NCI-H82 treated with DMSO at 0.1 percent for 48 hours (cell line): ENCODE measurements at regions not wholly inside any gene's neighbourhood (a gene's known extent, or its start where the extent isn't known, plus 50 kb on each side); places are given as distances from the start of the nearest gene placed in this dataset.
"Not testable (repeated sequence)": the region's sequence is repeated elsewhere in the genome, so short reads cannot be mapped to it uniquely, and the experiment has no call there.

Source experiments
- DNase-seq: peaks from one replicate; lab custom pipeline; 2025; ENCODE audit not compliant: unreplicated experiment; lab: John Stamatoyannopoulos, UW

DNA sequence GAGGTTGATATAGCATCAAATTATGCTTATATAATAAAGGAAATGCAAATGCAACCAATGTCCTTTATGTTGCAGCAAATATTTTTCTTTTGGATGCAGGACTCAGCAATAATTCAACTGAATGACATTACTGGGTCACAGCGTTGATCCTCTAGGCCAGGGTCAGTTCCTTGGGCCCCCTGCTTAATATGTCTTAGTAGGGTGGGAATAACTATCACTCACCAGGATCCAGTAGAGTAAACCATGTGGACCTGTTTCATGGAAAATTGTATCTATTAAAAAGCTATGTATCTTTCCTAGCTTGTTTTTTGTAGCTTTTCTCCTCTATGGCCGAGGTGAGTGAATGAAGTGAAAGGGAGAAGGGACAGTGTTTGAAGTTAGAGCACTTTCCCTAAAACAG lies 161.5 kb upstream of the SSTR1 start:
- no peak for DNase-seq

DNA sequence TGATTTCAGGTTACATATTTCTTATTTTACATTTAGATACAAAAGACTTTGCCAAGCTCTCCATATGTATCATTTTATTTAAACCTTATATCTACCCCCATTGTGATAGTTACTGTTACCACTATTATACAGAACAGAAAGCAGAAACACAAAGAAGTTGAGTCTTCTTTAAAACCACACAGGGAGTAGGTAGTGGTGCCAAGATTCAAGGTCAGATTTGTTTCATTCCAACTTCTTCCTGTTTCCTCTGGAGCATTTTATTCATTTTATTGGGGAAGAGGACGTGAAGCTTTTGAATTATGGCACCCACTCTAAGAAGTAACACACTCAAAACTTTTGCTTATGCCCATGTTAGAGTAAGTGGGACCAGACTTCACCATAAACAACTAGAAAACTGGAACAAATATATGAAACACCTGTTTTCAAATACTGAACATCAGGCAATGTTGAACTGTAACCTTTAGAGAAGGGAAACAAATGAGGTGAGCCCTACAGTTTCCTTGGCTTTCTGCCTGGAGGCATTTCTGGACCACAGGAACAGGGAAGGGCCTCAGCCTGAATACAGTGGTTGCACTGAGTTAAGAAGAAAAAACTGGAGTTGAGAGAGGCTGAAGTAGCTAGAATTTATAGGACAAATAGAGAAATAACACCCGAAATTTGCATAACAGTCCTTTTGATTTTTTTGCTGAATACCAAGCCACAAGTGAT lies 160.4 kb upstream of the SSTR1 start:
- DNase-seq, result no peak

DNA sequence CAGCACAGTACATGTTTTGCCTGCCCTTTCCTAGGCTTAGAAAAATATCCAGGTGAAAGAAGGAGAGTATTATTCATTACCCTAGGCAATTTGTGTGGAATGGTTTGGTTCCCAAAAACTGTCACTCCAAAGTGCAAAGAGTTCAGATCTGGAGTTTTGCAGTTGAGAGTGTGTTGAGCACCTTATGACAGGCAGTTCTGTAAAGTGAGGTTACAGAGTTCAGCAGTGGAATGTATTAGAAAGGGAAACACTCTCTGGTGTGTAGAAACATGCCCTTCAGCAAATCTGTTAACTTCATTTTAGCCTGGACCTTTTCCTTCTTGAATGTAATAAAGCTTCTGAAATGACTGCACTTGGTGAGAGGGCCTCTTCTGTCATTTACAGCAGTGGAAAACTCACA lies 154.0 kb upstream of the SSTR1 start:
- DNase-seq, result no peak

DNA sequence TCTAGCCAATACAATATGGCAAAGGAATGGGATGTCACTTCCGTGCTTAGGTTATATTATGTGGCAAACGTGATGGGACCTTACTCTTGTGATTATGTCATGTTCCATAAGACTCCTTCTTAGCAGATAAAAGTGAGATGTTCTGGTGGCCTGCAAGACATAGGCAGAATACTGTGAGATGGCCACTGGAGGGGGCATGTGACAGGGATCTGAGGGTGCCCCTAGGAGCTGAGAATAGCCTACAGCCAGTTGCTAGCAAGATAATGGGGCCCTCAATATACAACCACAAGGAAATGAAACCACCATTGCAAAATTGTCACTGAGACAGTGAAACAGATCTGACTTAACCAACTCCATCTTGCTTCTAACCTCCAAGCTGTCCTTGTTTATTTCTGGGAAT lies 151.4 kb upstream of the SSTR1 start:
- no peak for DNase-seq

DNA sequence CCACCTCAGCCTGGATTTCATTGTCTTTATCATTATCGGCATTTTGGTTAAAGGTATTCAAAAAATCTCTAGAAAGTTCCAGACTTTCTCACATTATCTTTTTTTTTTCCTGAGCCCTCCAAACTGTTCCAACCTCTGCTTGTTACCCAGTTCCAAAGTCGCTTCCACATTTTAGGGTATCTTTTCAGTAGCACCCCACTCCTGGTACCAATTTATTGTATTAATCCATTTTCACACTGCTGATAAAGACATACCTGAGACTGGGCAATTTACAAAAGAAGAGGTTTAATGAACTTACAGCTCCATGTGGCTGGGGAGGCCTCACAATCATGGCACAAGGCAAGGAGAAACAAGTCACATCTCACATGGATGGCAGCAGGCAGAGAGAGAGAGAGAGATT lies 145.5 kb upstream of the SSTR1 start:
- not testable (repeated sequence) for DNase-seq

DNA sequence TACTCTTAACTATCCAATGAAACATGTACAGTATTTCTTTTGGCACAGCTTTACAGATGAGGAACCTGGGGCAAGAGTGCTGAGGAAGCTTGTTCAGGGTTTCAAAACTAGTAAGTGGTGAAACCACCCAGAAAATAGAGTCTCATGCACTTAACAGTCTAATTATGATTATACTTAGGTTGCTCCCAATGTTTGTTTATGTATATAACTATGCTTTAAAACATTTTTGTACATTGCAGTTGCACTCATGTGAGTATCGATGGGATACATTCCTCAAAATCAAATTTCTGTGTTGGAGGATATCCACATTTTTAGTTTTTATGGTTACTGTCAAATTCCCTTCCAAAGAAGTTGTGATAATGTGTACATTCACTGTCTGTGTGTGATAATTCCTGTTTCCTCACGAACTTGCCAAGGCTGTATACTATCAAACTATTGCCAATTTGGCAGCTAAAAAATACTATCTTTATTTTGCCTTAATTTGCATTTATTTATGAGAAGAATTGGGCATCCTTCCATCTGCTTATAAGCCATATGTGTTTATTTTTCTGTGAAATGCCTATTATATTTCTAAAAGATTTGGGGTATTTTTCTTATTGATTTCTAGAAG lies 143.9 kb upstream of the SSTR1 start:
- DNase-seq, result no peak

DNA sequence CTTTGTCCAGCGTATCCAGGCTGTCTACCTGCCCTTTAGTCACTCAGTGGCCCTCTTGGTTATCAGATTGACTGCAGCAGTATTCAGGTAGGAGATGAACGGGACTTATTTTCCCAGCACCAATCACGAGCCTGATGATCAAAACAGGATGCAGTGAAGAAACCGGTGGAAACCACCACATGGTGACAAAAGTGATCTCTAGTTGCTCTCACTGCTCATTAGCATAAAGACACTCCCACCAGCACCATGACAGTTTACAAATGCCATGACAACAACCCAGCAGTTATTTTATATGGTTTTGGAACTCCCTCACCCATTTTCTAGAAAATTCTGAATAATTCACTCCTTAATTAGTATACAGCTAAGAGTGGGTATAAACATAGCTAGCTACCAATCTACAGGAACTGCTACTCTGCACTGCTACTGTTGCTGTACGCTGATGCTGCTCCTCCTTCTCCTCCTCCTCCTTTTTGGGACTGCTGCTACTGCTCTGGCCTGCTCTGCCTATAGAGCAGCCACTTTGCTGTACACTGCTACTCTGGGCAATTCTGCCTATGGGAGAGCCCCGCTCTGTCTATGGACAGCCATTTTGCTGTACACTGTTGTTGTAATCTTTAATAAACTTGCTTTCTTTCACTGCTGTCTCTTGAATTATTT lies 142.5 kb upstream of the SSTR1 start:
- no peak for DNase-seq

DNA sequence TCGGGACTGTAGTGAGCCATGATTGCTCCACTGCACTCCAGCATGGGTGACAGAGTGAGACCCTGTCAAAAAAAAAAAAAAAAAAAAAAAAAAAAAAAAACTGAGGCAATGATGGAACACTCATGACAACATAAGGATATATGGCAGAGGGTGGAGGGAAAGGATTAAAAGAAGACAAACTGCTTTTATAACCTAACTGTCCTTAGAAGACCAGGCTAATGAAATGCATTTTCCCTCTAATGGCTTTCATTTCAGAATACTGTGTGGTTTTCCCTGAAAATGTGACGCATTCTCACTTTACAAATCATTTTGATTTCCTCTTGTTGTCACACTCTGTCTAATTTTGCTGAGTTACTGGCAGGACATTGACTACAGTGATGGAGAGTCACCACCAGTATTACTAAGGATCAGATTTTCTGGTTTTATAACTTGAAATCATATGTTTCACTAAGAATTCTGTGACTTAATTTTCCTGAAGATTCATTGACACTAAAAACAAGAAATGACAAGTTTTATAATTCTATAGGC lies 137.6 kb upstream of the SSTR1 start:
- DNase-seq, result no peak

DNA sequence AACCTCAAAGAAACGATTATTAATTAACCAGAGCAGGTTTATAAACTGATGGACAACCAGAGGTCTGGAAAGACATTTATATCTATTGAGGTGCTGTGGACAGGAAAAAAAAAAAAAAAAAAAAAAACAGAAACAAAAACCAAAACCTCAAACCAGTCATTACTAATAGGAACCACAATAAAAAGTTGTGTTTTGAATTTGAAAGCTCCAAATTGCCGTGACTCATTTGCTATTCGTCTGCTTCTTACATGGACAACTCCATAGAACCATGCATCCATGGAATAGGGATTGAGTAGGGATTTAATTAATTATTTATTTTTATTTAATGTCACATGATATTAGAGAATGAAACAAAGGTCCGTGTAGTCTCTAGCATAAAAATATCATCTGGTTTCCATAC lies 134.1 kb upstream of the SSTR1 start:
- DNase-seq, result no peak

DNA sequence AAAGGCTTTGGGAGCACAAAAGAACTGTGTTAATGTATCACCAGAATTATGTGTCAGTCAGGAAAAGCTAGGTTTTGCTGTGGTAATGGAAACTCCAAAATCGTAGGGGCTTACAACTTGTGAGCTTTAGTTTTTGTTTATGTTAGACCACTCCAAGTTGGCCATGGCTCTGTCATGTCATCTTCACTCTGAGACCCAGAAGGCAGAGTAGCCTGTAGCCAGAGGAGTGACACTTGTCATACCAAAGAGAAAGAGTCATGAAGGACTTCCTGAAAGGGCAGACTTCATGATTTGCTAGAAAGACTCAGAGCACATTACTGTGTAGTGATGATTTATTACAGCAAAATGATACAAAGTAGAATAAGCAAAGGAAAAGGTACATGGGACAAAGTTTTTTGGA lies 133.6 kb upstream of the SSTR1 start:
- no peak for DNase-seq

DNA sequence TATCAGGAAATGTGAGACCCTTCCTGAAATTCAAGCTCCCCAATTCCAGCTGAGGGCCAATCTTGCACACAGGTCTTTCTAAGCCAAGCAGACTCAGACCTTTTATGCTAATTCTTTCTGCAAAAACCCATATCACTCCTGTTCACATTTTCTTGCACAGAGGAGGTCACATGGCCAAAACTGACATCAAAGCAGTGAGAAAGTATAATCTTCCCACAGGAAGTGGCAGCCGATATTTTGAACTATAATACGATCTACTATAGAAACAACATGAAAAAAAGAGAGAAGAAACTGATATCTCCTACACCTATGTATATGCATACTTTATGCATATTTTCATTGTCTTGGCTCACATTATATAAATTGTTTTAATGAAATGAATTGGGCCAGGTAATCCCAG lies 132.9 kb upstream of the SSTR1 start:
- DNase-seq, result no peak

DNA sequence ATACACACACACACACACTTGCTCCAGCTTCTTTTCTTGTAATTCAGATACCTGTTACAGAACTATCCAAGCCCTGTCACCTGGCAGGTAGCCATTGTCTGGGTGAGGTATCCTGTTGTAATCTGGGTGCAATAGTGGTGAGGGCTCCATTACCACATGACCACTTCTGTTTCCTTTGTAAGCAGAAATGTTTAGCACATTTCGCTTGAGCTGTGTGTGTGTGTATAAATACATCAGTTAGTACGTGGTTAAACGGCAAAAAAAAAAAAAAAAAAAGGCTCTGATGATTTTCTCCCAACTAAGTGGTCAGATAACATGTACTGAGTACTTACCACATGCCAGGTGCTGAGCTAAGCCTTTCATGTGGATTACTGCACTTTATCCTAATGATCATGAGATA lies 129.3 kb upstream of the SSTR1 start:
- no peak for DNase-seq

DNA sequence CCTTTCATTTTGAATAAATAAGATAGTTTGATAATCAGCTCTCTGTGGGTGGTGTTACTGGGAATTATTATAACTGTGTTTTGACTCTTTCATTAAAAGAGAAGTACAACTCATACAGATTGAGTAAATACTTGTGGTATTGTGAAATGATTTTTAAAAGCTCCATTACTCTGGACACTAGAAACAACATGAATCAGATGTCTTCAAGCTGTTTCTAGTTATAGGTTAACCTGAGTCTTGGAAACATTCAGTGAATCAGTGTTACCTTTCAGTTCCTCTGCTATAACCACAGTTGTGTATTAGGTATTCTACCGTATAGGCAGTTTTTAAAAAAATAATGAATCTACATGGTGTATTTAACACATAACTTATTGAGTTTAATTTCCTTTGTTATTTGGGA lies 128.4 kb upstream of the SSTR1 start:
- no peak for DNase-seq

DNA sequence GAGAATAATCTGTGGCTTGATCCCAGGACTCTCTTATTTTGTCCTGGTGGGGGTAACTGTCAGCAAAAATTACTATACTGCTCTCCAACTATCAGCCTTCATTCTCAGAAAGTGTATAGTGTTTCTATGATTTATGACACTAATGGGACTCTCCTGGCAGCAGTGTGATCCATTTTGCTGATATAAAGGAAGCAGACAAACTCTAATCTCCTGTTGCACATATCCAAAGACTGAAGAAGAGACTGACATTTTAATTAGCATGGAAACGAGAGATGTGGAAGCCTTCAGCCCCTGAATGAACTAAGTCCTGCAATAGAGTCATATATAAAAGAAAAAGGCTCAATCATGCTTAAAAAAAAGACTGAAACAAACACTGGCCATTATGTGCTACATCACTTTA lies 127.8 kb upstream of the SSTR1 start:
- no peak for DNase-seq

DNA sequence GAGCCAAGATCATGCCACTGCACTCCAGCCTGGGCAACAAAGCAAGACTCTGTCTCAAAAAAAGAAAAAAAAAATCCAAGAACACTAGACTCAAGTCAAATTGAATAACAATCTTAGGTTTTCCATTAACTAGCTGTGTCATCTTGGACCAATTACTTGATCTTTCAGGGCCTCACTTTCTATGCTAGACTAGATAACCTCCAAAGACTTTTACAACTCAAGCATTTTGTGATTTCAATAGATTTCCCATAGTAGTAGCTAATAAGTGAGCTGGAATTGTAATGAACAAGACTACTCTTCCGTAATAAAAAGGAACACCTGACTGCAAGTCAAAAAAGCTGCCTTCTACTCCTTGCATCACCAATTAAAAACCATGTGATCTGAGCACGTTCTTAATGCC lies 127.0 kb upstream of the SSTR1 start:
- DNase-seq, result no peak

DNA sequence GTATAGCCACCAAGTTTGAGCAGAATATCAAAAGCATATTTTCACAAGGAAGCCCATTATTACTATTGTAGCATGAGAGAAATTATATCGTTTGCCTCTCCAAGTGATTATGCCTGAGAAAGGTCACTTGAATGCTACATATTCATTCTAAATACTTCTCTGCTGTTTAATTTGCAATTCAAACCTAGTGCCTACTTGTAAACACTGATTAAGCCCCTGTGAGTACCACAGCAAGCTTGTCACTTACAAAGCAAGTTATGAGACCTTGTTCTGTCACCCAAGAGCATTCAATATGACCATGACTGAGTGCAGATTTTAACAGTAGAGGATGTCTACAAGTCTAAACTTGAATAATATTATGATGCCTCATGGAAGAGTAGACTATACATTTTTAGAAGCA lies 124.7 kb upstream of the SSTR1 start:
- no peak for DNase-seq

DNA sequence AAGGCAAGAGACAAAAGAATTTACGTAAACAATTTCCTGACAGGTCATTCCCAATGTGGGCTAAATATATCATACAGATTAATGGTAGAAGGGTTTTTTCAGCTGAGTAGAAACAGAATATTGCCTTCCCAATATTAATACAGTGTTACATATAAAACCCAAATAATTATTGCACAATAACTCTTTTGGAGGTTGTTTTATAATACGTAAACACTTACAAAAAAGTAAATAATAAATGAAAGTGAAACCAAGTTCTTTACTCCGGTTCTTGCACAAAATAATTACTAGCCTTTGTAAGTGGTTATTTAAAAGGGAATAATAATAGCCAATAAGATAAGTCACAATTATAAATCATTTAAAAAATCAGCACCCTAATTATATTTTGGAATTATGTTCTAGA lies 118.6 kb upstream of the SSTR1 start:
- no peak for DNase-seq

DNA sequence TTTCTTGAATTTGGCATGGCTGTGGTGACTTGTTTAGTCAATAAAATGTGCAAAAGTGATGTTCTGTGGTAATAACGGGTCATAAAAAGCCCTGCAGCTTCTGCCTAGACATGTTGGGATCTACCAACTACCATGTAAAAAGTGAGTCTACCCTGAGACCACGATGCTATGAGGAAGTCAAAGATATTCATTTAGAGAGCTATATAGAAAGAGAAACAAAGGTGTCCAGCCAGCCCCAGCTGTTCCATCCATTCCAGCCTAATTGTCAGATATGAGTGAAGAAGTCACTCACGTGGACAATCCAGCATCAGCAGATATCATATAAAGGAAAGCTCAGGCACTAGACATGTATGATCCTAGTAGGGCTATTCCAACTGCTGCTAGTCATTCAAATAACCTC lies 117.2 kb upstream of the SSTR1 start:
- no peak for DNase-seq

DNA sequence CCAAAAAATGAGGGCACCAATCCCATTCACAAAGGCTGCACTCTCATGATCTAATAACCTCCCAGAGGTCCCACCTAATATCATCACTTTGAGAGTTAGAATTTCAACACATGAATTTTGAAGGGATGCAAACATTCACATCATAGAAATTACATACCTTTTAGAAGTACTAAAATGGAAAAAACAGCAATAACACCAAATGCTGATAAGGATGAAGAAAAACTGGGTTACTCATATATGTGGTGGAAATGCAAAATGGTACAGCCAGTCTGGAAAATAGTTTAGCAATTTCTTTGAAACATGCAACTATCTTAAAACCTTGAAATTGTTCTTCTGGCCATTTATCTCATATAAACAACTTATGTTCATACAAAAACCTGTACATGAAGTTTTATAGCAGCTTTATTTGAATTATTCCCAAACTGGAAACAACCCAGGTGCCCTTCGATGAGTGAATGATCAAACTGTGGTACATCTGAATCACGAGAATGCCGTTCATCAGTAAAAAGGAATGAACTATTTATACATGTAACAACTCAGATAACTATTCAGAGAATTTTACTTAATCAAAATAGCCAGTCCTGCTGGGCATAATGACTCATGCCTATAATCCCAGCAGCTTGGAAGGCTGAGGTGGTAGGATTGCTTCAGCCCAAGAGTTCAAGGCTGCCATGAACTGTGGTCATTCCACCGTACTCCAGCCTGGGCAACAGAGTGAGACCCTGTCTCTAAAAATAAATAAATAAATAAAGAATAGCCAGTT lies 109.4 kb upstream of the SSTR1 start:
- DNase-seq, result no peak

DNA sequence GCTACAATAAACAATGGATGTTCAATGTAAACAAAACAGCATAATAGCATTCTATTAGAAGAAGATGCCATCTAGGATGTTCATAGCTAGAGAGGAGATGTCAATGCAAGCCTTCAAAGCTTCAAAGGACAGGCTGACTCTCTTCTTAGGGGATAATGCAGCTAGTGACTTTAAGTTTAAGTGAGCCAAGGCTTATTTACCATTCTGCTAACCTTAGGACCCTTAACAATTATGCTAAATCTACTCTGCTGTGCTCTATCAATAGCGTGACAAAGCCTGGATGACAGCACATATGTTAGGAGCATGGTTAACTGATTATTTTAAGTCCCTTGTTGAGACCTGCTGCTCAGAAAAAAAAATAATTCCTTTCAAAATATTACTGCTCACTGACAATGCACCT lies 106.0 kb upstream of the SSTR1 start:
- DNase-seq, result no peak

DNA sequence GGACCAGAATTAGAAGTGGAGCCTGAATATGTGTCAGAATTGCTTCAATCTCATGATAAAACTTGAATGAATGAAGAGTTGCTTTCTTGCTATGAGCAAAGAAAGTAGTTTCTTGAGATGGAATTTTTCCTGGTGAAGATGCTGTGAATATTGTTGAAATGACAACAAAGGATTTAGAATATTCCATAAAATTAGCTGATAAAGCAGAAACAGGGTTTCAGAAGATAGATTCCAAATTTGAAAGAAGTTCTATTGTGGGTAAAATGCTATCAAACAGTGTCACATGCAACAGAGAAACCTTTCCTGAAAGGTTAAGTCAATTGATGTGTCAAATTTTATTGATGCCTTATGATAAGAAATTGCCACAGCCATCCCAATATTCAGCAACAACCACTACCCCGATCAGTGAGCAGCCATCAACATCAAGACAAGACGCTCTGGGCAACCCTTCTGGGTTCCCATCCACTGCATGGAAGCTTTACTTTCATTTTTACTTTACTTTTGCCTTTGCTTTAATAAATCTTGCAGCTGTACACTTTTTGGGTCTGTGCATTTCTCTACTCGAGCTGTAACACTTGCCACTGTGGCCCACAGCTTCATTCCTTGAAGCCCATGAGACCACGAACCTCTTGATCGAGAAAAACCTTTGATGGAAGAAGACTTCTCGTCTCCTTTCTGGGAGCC lies 104.0 kb upstream of the SSTR1 start:
- no peak for DNase-seq
